ENCODE measurements at regions not wholly inside any gene's neighbourhood (a gene's known extent, or its start where the extent isn't known, plus 50 kb on each side); places are given as distances from the start of the nearest gene placed in this dataset.

- no peaks in the 10 kb centered on the region for H3K27me3 Mint-ChIP-seq (ENCODE audit: low read depth)
- no peaks in the 10 kb centered on the region for H3K4me1 ChIP-seq (ENCODE audit: insufficient read depth, low read length)
- H3K9me3 Mint-ChIP-seq, result no peaks in the 10 kb centered on the region
- H4K5ac ChIP-seq (ENCODE audit: insufficient read length, low read depth, low read length), result no peak overlapping the region
- no peaks in the 10 kb centered on the region for H4K20me1 ChIP-seq (ENCODE audit: control insufficient read depth, insufficient read depth, insufficient read length)
- no peak overlapping the region for H4K8ac ChIP-seq (replicated peaks; ENCODE audit: insufficient read length, low read depth, low read length)
- no peaks in the 10 kb centered on the region for H3K79me2 ChIP-seq (ENCODE audit: insufficient read depth, low read length)
- H3K23me2 ChIP-seq (ENCODE audit: insufficient read length, low read depth, low read length, poor library complexity, severe bottlenecking), result no peaks in the 10 kb centered on the region
- H3K4me1 Mint-ChIP-seq, result 0 out of 4 replicates have a peak, but pooled peaks cover 3 to 6% of the 10 kb centered on the region in 2 experiments
- no peak overlapping the region for H3K23ac ChIP-seq (ENCODE audit: insufficient read length, low read depth, low read length)
- H3K4me2 ChIP-seq (ENCODE audit: insufficient read depth, insufficient read length, low read length), result no peak overlapping the region
- no peak overlapping the region for H4K91ac ChIP-seq (ENCODE audit: insufficient read length, low read depth, low read length)
- DNase-seq, result no peak
- no peak overlapping the region for H3T11ph ChIP-seq (ENCODE audit: low read length)
- H3K56ac ChIP-seq (ENCODE audit: insufficient read length, low read depth, low read length), result no peak overlapping the region
- no peak overlapping the region for H3K14ac ChIP-seq (ENCODE audit: insufficient read depth, low read length)
- TF ChIP-seq CTCF (conservative IDR thresholded peaks at IDR 0.05), result no peak
- no peak overlapping the region for H2BK12ac ChIP-seq (ENCODE audit: insufficient read length, low read depth, low read length)
- H3K27ac Mint-ChIP-seq, result no peak overlapping the region
- H2BK120ac ChIP-seq (ENCODE audit: low read depth, low read length, poor library complexity, severe bottlenecking), result no peak overlapping the region
- H3K79me1 ChIP-seq (ENCODE audit: insufficient read depth, low read depth, low read length, poor library complexity, severe bottlenecking), result no peaks in the 10 kb centered on the region
- no peaks in the 10 kb centered on the region for H3K27me3 ChIP-seq (ENCODE audit: insufficient read depth, low read length)
- no peak overlapping the region for H2BK15ac ChIP-seq (ENCODE audit: low read depth, low read length)
- no peak overlapping the region for H3K4me3 Mint-ChIP-seq
- WGBS (ENCODE audit: extremely low coverage, insufficient read length, low lambda C conversion rate), result 100% methylated on average over 1 of the region's 2 CpGs
- no peak overlapping the region for H3K27ac ChIP-seq (ENCODE audit: insufficient read length, low read depth, low read length)
- H2AK5ac ChIP-seq (ENCODE audit: insufficient read length, low read length), result no peak overlapping the region
- no peak overlapping the region for H2BK20ac ChIP-seq (ENCODE audit: low read depth, low read length, poor library complexity, severe bottlenecking)
- no peak overlapping the region for H3K9ac ChIP-seq (ENCODE audit: extremely low read depth, insufficient read length, low read length)
- H2BK5ac ChIP-seq (ENCODE audit: insufficient read length, low read length), result no peak overlapping the region
- H3K36me3 Mint-ChIP-seq (ENCODE audit: insufficient read depth in 1 of 3, low read depth in 3 of 3), result no peaks in the 10 kb centered on the region
- no peak overlapping the region for H3K18ac ChIP-seq (ENCODE audit: insufficient read length, low read depth, low read length)
- no peaks in the 10 kb centered on the region for H3K9me3 ChIP-seq (ENCODE audit: control insufficient read depth, low read depth, low read length)
- no peak overlapping the region for H2AFZ ChIP-seq (ENCODE audit: low read length)
- no peak overlapping the region for H3K4ac ChIP-seq (ENCODE audit: low read depth, low read length)
Observed at GRCh38 chr13:33577007-33577406, 240.9 kb upstream of the RFC3 start.
